ENCODE measurements at regions not wholly inside any gene's neighbourhood (a gene's known extent, or its start where the extent isn't known, plus 50 kb on each side); places are given as distances from the start of the nearest gene placed in this dataset.

GRCh38 chr4:3582091-3582475 lies 49.9 kb upstream of the LRPAP1 start:
- TF ChIP-seq CTCF (IDR thresholded peaks at IDR 0.05) (no peak), POLR2A (IDR thresholded peaks at IDR 0.05) (no peak)
